K562 (cell line): ENCODE measurements at regions not wholly inside any gene's neighbourhood (a gene's known extent, or its start where the extent isn't known, plus 50 kb on each side); places are given as distances from the start of the nearest gene placed in this dataset.

ENCODE experiments used
- ARHGAP35 ChIP-seq: fragments of 450-650 bp; IDR thresholded peaks from 2 replicates; pipeline ENCODE4 v1.6.1; 2018; ENCODE audit not compliant: partially characterized antibody
- CBFB ChIP-seq: sonication (generic); formaldehyde crosslinking; IDR thresholded peaks from 2 replicates; pipeline ENCODE4 v1.4.0; 2020; ENCODE audit warnings: mild to moderate bottlenecking, missing genetic modification reagents
- KDM1A ChIP-seq, 2 experiments: fragments of 450-650 bp; IDR thresholded peaks; 2 replicates each; pipeline ENCODE4 v1.6.1; 2016; ENCODE audit warnings: mild to moderate bottlenecking in 2 of 2
- NR3C1 ChIP-seq: sonication (generic); formaldehyde crosslinking; IDR thresholded peaks from 2 replicates; pipeline ENCODE4 v1.8.1; 2022; ENCODE audit warnings: missing genetic modification reagents
- POLR2A ChIP-seq: fragments of 450-650 bp; conservative IDR thresholded peaks from 2 replicates; pipeline ENCODE4 v1.6.1; 2016
- RAD21 ChIP-seq, 2 experiments: fragments of 250-450 bp in 1 of 2; fragments of 450-650 bp in 1 of 2; sonication (Bioruptor Pico) in 1 of 2; formaldehyde crosslinking in 1 of 2; IDR thresholded peaks in 1 of 2; conservative IDR thresholded peaks in 1 of 2; 2 replicates each; pipeline versions ENCODE4 v1.4.0 to v1.8.0; 2020 to 2022; ENCODE audit warnings: mild to moderate bottlenecking in 2 of 2, moderate library complexity in 1 of 2
- YY1 ChIP-seq, 3 experiments: IDR thresholded peaks; 2 replicates each; pipeline ENCODE4 v1.6.1; 2011; ENCODE audit warnings: low read length in 2 of 3, mild to moderate bottlenecking in 2 of 3, moderate library complexity in 2 of 3, borderline replicate concordance in 1 of 3, control low read depth in 1 of 3, low read depth in 1 of 3; ENCODE audit not compliant: insufficient read depth in 3 of 3, insufficient replicate concordance in 2 of 3, control insufficient read depth in 1 of 3, insufficient read length in 1 of 3; ENCODE audit errors: extremely low read depth in 1 of 3
- TF ChIP-seq, protein P1 (sequence below): sonication (generic); formaldehyde crosslinking; IDR thresholded peaks from 2 replicates; pipeline ENCODE4 v1.9.0; 2022; ENCODE audit warnings: mild to moderate bottlenecking, missing genetic modification reagents
- TF ChIP-seq, protein P2 (sequence below), 3 experiments: IDR thresholded peaks in 2 of 3; conservative IDR thresholded peaks in 1 of 3; 2 replicates each; pipeline ENCODE4 v1.5.1; 2011 to 2012; ENCODE audit warnings: low read length in 3 of 3, mild to moderate bottlenecking in 3 of 3, control low read depth in 2 of 3, improper control_type of control experiment in 1 of 3, inconsistent platforms in 1 of 3, low read depth in 1 of 3, mixed read lengths in 1 of 3, moderate library complexity in 1 of 3; ENCODE audit not compliant: insufficient read depth in 2 of 3

DNA sequence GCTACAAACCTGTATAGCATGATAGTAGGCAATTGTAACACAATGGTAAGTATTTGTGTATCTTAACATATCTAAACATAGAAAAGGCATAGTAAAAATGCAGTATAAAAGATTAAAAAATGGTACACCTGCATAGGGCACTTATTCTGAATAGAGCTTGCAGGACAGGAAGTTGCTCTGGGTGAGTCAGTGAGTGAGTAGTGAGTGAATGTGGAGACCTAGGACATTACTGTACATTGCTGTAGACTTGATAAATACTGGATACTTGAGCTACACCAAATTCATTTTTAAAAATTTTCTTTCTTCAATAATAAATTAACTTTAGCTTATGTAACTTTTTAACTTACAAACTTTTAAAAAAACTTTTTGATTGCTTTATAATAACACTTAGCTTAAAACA, 68.2 kb upstream of the MAML3 start:
- TF ChIP-seq RAD21 (CRISPR knock-in tag; conservative IDR thresholded peaks at IDR 0.05 in 1 of 2, IDR thresholded peaks at IDR 0.05 in 1 of 2) (no peak), ARHGAP35 (no peak), KDM1A (IDR thresholded peaks at IDR 0.05) (no peak), YY1 (IDR thresholded peaks at IDR 0.05; ENCODE audit: borderline replicate concordance in 1 of 3, control insufficient read depth in 1 of 3, extremely low read depth in 1 of 3, insufficient read depth in 3 of 3, insufficient read length in 1 of 3, insufficient replicate concordance in 2 of 3, low read depth in 1 of 3, low read length in 2 of 3) (no peak), POLR2A (no peak), CBFB (CRISPR knock-in tag) (no peak), NR3C1 (no peak)
- TF ChIP-seq, protein P1, sequence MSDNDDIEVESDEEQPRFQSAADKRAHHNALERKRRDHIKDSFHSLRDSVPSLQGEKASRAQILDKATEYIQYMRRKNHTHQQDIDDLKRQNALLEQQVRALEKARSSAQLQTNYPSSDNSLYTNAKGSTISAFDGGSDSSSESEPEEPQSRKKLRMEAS = no peak
- TF ChIP-seq, protein P2, sequence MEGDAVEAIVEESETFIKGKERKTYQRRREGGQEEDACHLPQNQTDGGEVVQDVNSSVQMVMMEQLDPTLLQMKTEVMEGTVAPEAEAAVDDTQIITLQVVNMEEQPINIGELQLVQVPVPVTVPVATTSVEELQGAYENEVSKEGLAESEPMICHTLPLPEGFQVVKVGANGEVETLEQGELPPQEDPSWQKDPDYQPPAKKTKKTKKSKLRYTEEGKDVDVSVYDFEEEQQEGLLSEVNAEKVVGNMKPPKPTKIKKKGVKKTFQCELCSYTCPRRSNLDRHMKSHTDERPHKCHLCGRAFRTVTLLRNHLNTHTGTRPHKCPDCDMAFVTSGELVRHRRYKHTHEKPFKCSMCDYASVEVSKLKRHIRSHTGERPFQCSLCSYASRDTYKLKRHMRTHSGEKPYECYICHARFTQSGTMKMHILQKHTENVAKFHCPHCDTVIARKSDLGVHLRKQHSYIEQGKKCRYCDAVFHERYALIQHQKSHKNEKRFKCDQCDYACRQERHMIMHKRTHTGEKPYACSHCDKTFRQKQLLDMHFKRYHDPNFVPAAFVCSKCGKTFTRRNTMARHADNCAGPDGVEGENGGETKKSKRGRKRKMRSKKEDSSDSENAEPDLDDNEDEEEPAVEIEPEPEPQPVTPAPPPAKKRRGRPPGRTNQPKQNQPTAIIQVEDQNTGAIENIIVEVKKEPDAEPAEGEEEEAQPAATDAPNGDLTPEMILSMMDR (IDR thresholded peaks at IDR 0.05 in 2 of 3, conservative IDR thresholded peaks at IDR 0.05 in 1 of 3; ENCODE audit: insufficient read depth in 2 of 3, low read depth in 1 of 3, low read length in 3 of 3) = no peak
